ENCODE measurements at regions not wholly inside any gene's neighbourhood (a gene's known extent, or its start where the extent isn't known, plus 50 kb on each side); places are given as distances from the start of the nearest gene placed in this dataset.

DNA sequence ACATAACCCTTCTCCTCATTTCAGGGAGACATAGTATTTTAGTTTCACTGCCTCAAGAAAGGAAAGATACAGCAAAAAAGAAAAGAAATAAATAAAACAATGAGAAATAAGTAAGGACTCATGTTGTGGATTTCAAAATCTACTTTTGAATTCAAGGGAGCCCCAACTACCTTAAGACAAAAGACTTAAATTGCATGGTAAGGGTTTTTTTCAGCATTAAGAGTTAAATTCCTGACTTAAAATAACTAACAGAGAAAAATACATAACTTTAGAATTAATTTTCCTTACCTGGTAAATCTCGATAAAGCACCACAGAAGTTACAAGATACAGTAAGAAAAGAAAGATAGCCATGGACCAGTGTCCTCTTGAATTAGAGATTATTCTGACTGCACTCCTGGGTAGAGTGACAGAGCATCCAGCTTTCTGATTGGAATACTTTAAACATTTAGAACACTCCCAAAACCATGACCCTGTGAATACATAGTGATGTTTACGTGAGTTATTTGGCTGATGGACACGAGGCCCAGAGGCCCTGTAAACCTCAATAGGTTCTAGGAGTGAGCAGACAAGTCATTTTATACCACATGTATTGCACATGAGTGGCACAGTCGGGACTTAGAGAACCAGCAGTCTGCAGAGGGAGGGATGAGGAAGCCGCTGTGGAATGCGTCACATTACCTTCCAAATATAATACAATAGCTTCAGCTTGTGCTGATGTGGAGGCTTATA, 292.5 kb upstream of the SEMA3C start:
- TF ChIP-seq ZNF274 (IDR thresholded peaks at IDR 0.05; ENCODE audit: low read depth, low read length) = no peak
- TF ChIP-seq SUZ12 (IDR thresholded peaks at IDR 0.05; ENCODE audit: extremely low read depth, insufficient read depth, insufficient read length) = no peak
